H9 (cell line): ENCODE measurements at regions not wholly inside any gene's neighbourhood (a gene's known extent, or its start where the extent isn't known, plus 50 kb on each side); places are given as distances from the start of the nearest gene placed in this dataset.

ENCODE experiments used
- DNase-seq: peaks from one replicate; pipeline ENCODE4 v3.0.0-alpha.2; 2017
- H2AFZ ChIP-seq: one replicate; pipeline ENCODE4 v1.6.1; 2013; ENCODE audit warnings: mild to moderate bottlenecking, low read length, control low read depth, moderate library complexity
- H2AK5ac ChIP-seq: 2 replicates; pipeline ENCODE4 v1.6.1; 2013; ENCODE audit warnings: low read length, control low read depth, mixed read lengths; ENCODE audit not compliant: insufficient read length
- H2BK120ac ChIP-seq: one replicate; pipeline ENCODE4 v1.6.1; 2013; ENCODE audit warnings: low read depth, mild to moderate bottlenecking, low read length, control low read depth, inconsistent platforms; ENCODE audit not compliant: poor library complexity, severe bottlenecking
- H2BK12ac ChIP-seq: 2 replicates; pipeline ENCODE4 v1.6.1; 2013; ENCODE audit warnings: low read length, control low read depth, mixed read lengths, low read depth; ENCODE audit not compliant: insufficient read length
- H2BK15ac ChIP-seq: 2 replicates; pipeline ENCODE4 v1.6.1; 2013; ENCODE audit warnings: low read depth, low read length, control low read depth
- H2BK20ac ChIP-seq: one replicate; pipeline ENCODE4 v1.6.1; 2013; ENCODE audit warnings: low read depth, mild to moderate bottlenecking, low read length, control low read depth, inconsistent platforms; ENCODE audit not compliant: poor library complexity, severe bottlenecking
- H2BK5ac ChIP-seq: 2 replicates; pipeline ENCODE4 v1.6.1; 2013; ENCODE audit warnings: low read length, control low read depth, mixed read lengths; ENCODE audit not compliant: insufficient read length
- H3K14ac ChIP-seq: 2 replicates; pipeline ENCODE4 v1.6.1; 2013; ENCODE audit warnings: low read length, control low read depth; ENCODE audit not compliant: insufficient read depth
- H3K18ac ChIP-seq: 2 replicates; pipeline ENCODE4 v1.6.1; 2013; ENCODE audit warnings: low read depth, mild to moderate bottlenecking, mixed read lengths, low read length, control low read depth; ENCODE audit not compliant: insufficient read length
- H3K23ac ChIP-seq: 2 replicates; pipeline ENCODE4 v1.6.1; 2013; ENCODE audit warnings: low read length, control low read depth, mixed read lengths, low read depth; ENCODE audit not compliant: insufficient read length
- H3K23me2 ChIP-seq: 2 replicates; pipeline ENCODE4 v1.6.1; 2013; ENCODE audit warnings: low read depth, mild to moderate bottlenecking, mixed read lengths, low read length, control low read depth; ENCODE audit not compliant: insufficient read length, poor library complexity, severe bottlenecking
- H3K27ac ChIP-seq: 2 replicates; pipeline ENCODE4 v1.5.1; 2013; ENCODE audit warnings: low read length, control low read depth, mixed read lengths, low read depth; ENCODE audit not compliant: insufficient read length
- H3K27me3 ChIP-seq: 2 replicates; pipeline ENCODE4 v1.6.1; 2013; ENCODE audit warnings: low read length, control low read depth, inconsistent platforms; ENCODE audit not compliant: insufficient read depth
- H3K4ac ChIP-seq: 2 replicates; pipeline ENCODE4 v1.6.1; 2013; ENCODE audit warnings: low read depth, mild to moderate bottlenecking, control low read depth, inconsistent platforms, low read length, moderate library complexity
- H3K4me1 ChIP-seq: 2 replicates; pipeline ENCODE4 v1.6.1; 2013; ENCODE audit warnings: low read length, control low read depth, inconsistent platforms; ENCODE audit not compliant: insufficient read depth
- H3K4me2 ChIP-seq: 2 replicates; pipeline ENCODE4 v1.6.1; 2013; ENCODE audit warnings: low read length, control low read depth, mixed read lengths; ENCODE audit not compliant: insufficient read length, insufficient read depth
- H3K56ac ChIP-seq: 2 replicates; pipeline ENCODE4 v1.6.1; 2013; ENCODE audit warnings: low read depth, mild to moderate bottlenecking, mixed read lengths, low read length, control low read depth; ENCODE audit not compliant: insufficient read length
- H3K79me1 ChIP-seq: 2 replicates; pipeline ENCODE4 v1.6.1; 2013; ENCODE audit warnings: low read depth, mild to moderate bottlenecking, moderate library complexity, low read length, control low read depth, inconsistent platforms; ENCODE audit not compliant: insufficient read depth, poor library complexity, severe bottlenecking
- H3K79me2 ChIP-seq: 2 replicates; pipeline ENCODE4 v1.6.1; 2013; ENCODE audit warnings: low read length, control low read depth, inconsistent platforms; ENCODE audit not compliant: insufficient read depth
- H3K9ac ChIP-seq: 2 replicates; pipeline ENCODE4 v1.6.1; 2013; ENCODE audit warnings: low read length, control low read depth, mixed read lengths; ENCODE audit not compliant: insufficient read length; ENCODE audit errors: extremely low read depth
- H3K9me3 ChIP-seq: one replicate; pipeline ENCODE4 v1.6.1; 2013; ENCODE audit warnings: low read depth, low read length, inconsistent platforms; ENCODE audit not compliant: control insufficient read depth
- H3T11ph ChIP-seq: one replicate; pipeline ENCODE4 v1.6.1; 2013; ENCODE audit warnings: mild to moderate bottlenecking, low read length, control low read depth, inconsistent platforms
- H4K20me1 ChIP-seq: one replicate; pipeline ENCODE4 v1.6.1; 2013; ENCODE audit not compliant: control insufficient read depth, insufficient read length, insufficient read depth
- H4K5ac ChIP-seq: 2 replicates; pipeline ENCODE4 v1.6.1; 2013; ENCODE audit warnings: low read depth, mild to moderate bottlenecking, mixed read lengths, low read length, control low read depth; ENCODE audit not compliant: insufficient read length
- H4K8ac ChIP-seq: replicated peaks from 2 replicates; pipeline ENCODE4 v1.6.1; 2013; ENCODE audit warnings: low read length, control low read depth, mixed read lengths, low read depth; ENCODE audit not compliant: insufficient read length
- H4K91ac ChIP-seq: 2 replicates; pipeline ENCODE4 v1.6.1; 2013; ENCODE audit warnings: low read depth, mild to moderate bottlenecking, moderate library complexity, mixed read lengths, low read length, control low read depth; ENCODE audit not compliant: insufficient read length
- H3K27ac Mint-ChIP-seq, 3 experiments: 2 replicates in 2 of 3; 3 replicates in 1 of 3; pipeline ENCODE4 v1.8.0; 2020 to 2021; ENCODE audit warnings: mixed read lengths in 3 of 3, mild to moderate bottlenecking in 1 of 3, moderate library complexity in 1 of 3
- H3K27me3 Mint-ChIP-seq: 2 replicates; pipeline ENCODE4 v1.8.0; 2021; ENCODE audit warnings: low read depth, mild to moderate bottlenecking, moderate library complexity, mixed read lengths
- H3K36me3 Mint-ChIP-seq, 3 experiments: 2 replicates in 2 of 3; 3 replicates in 1 of 3; pipeline ENCODE4 v1.8.0; 2020 to 2021; ENCODE audit warnings: low read depth in 3 of 3, mixed read lengths in 3 of 3; ENCODE audit not compliant: insufficient read depth in 1 of 3
- H3K4me1 Mint-ChIP-seq, 2 experiments: 2 replicates each; pipeline ENCODE4 v1.8.0; 2020; ENCODE audit warnings: mixed read lengths in 2 of 2
- H3K4me3 Mint-ChIP-seq, 2 experiments: 2 replicates in 1 of 2; 3 replicates in 1 of 2; pipeline ENCODE4 v1.8.0; 2020 to 2021; ENCODE audit warnings: mild to moderate bottlenecking in 2 of 2, mixed read lengths in 2 of 2, moderate library complexity in 1 of 2
- H3K9me3 Mint-ChIP-seq, 2 experiments: 2 replicates in 1 of 2; 3 replicates in 1 of 2; pipeline ENCODE4 v1.8.0; 2020; ENCODE audit warnings: mild to moderate bottlenecking in 2 of 2, mixed read lengths in 2 of 2, moderate library complexity in 1 of 2
- CTCF ChIP-seq: fragments of 200-600 bp; sonication (generic); conservative IDR thresholded peaks from 3 replicates; pipeline ENCODE4 v1.8.0; 2021; ENCODE audit warnings: antibody characterized with exemption, mild to moderate bottlenecking
- WGBS: extraction: QIAGEN DNeasy Blood & Tissue Kit; methylation state at CpG from one replicate; pipeline ENCODE4 v1.1.7; 2013; ENCODE audit warnings: missing lambda C conversion rate, low lambda C conversion rate, mixed read lengths; ENCODE audit not compliant: insufficient read length; ENCODE audit errors: extremely low coverage; 5-methylcytosine and 5-hydroxymethylcytosine counted together

- H4K91ac ChIP-seq: no peak overlapping the region
- no peak overlapping the region for H2BK15ac ChIP-seq
- H3T11ph ChIP-seq: no peak overlapping the region
- peaks cover 8% of the 10 kb centered on the region; the same call in 1 of the 2 replicates for H3K4me1 ChIP-seq
- no peak overlapping the region for H4K8ac ChIP-seq
- no peak overlapping the region for H3K23ac ChIP-seq
- H3K9ac ChIP-seq: no peak overlapping the region
- H3K9me3 ChIP-seq: no peaks in the 10 kb centered on the region
- no peak overlapping the region for H3K56ac ChIP-seq
- H3K23me2 ChIP-seq: no peaks in the 10 kb centered on the region
- no peaks in the 10 kb centered on the region for H3K27me3 ChIP-seq
- no peak overlapping the region for H4K5ac ChIP-seq
- no peak overlapping the region; the same call in 1 of the 2 replicates for H3K14ac ChIP-seq
- H2BK20ac ChIP-seq: no peak overlapping the region
- no peak overlapping the region for H3K18ac ChIP-seq
- H3K4ac ChIP-seq: no peak overlapping the region
- no peaks in the 10 kb centered on the region for H3K79me1 ChIP-seq
- no peaks in the 10 kb centered on the region for H4K20me1 ChIP-seq
- H3K9me3 Mint-ChIP-seq: peaks cover 10% of the 10 kb centered on the region in 2 experiments
- H3K36me3 Mint-ChIP-seq: peaks cover 5 to 16% (median 9%) of the 10 kb centered on the region in 3 experiments; a peak in 5 of 7 replicates
- H3K27me3 Mint-ChIP-seq: no peaks in the 10 kb centered on the region
- no peak overlapping the region for H2BK5ac ChIP-seq
- peak overlapping the region; percentile 73 for H2AFZ ChIP-seq
- H3K79me2 ChIP-seq: no peaks in the 10 kb centered on the region
- no CpG with 5 or more reads among the region's 3 CpGs for WGBS
- TF ChIP-seq CTCF: no peak
- peak overlapping the region; percentile 17 to 76 (median 65); a peak in 2 of 7 replicates for H3K27ac Mint-ChIP-seq
- H2BK12ac ChIP-seq: no peak overlapping the region
- DNase-seq: no peak
- H2BK120ac ChIP-seq: no peak overlapping the region
- H2AK5ac ChIP-seq: no peak overlapping the region
- H3K4me1 Mint-ChIP-seq: peaks cover 34 to 36% of the 10 kb centered on the region in 2 experiments
- H3K27ac ChIP-seq: no peak overlapping the region
- H3K4me2 ChIP-seq: no peak overlapping the region
- no peak overlapping the region for H3K4me3 Mint-ChIP-seq
These were observed 461.8 kb upstream of the CXADR start for GRCh38 chr21:17051054-17051453.
